ENCODE measurements at regions not wholly inside any gene's neighbourhood (a gene's known extent, or its start where the extent isn't known, plus 50 kb on each side); places are given as distances from the start of the nearest gene placed in this dataset.
"Not testable (repeated sequence)": the region's sequence is repeated elsewhere in the genome, so short reads cannot be mapped to it uniquely, and the experiment has no call there.

DNA sequence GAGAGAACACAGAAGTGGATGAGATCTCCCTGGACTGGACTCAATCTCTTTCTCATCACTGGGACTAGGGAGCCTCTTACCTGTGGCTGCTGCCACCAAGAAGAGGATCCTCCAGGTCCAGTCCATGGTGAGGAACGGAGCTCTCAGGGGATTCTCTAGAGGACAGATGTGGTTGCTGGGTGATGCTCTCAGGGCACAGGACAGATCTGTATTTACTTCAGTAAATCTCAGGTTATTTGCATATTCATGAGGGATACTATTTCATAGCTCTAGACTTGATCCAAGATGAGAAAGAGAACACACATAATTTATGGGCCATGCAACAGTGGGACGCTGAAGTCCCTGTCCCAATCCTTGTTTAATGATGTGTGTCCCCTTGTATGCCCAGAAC, 460.5 kb downstream of the TMEM121 start:
- TF ChIP-seq, protein P1, sequence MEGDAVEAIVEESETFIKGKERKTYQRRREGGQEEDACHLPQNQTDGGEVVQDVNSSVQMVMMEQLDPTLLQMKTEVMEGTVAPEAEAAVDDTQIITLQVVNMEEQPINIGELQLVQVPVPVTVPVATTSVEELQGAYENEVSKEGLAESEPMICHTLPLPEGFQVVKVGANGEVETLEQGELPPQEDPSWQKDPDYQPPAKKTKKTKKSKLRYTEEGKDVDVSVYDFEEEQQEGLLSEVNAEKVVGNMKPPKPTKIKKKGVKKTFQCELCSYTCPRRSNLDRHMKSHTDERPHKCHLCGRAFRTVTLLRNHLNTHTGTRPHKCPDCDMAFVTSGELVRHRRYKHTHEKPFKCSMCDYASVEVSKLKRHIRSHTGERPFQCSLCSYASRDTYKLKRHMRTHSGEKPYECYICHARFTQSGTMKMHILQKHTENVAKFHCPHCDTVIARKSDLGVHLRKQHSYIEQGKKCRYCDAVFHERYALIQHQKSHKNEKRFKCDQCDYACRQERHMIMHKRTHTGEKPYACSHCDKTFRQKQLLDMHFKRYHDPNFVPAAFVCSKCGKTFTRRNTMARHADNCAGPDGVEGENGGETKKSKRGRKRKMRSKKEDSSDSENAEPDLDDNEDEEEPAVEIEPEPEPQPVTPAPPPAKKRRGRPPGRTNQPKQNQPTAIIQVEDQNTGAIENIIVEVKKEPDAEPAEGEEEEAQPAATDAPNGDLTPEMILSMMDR (conservative IDR thresholded peaks at IDR 0.05; ENCODE audit: low read depth, low read length): no peak
- no peak for DNase-seq (ENCODE audit: low read depth)
- no peak overlapping the region for H3K4me3 ChIP-seq (ENCODE audit: low read length)

DNA sequence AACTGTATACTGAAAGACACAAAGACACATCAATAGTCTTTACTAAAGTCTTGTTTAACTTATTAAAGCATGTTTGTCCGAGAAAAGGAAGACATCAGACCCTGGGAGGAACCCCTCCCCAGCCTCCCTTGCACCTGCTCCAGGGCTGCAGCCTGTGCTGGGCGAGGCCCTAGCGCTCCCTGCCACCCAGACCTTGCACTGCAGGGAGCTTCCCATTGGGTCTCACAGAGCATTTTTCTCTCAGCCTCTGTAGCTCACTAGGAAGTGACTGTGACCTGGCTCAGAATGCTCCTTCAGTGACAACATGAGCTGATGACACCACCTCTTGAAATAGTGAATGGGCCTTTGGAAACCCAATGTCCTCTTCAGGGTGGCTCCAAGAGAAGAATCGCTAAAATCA, 461.2 kb downstream of the TMEM121 start:
- no peak overlapping the region for H3K4me3 ChIP-seq (ENCODE audit: low read length)
- DNase-seq (ENCODE audit: low read depth): no peak
- TF ChIP-seq, protein P1 (conservative IDR thresholded peaks at IDR 0.05; ENCODE audit: low read depth, low read length): no peak

- H3K4me3 ChIP-seq (ENCODE audit: low read length): no peak overlapping the region
- DNase-seq (ENCODE audit: low read depth): no peak
- TF ChIP-seq, protein P1 (conservative IDR thresholded peaks at IDR 0.05; ENCODE audit: low read depth, low read length): no peak
Measured at GRCh38 chr14:105989566-105990302, 463.4 kb downstream of the TMEM121 start.

- not testable (repeated sequence) for DNase-seq (ENCODE audit: low read depth); H3K4me3 ChIP-seq (ENCODE audit: low read length)
Measured at GRCh38 chr14:105991677-105992076, 465.3 kb downstream of the TMEM121 start.

DNA sequence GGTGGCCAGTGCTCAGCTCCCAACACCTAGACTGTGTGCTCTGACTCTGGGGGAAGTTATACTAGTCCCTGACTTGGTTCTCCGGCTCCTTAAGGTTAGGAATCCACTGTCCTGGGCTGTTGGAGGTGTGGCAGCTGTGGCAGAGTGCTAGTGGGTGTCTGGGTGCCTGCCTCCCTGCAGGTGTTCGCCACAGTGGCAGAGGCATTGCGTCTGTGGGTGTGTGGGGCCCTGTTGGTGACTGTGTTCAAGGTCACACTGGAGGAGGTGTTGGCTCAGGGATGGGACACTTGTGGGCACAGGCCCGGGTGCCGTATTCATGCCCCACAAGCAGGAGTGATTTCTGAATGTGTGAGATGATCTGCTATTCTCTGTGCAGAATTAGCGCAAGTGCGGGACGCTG, 467.4 kb downstream of the TMEM121 start:
- DNase-seq (ENCODE audit: low read depth): no peak
- H3K4me3 ChIP-seq (ENCODE audit: low read length): no peak overlapping the region
- TF ChIP-seq, protein P1 (conservative IDR thresholded peaks at IDR 0.05; ENCODE audit: low read depth, low read length): no peak

DNA sequence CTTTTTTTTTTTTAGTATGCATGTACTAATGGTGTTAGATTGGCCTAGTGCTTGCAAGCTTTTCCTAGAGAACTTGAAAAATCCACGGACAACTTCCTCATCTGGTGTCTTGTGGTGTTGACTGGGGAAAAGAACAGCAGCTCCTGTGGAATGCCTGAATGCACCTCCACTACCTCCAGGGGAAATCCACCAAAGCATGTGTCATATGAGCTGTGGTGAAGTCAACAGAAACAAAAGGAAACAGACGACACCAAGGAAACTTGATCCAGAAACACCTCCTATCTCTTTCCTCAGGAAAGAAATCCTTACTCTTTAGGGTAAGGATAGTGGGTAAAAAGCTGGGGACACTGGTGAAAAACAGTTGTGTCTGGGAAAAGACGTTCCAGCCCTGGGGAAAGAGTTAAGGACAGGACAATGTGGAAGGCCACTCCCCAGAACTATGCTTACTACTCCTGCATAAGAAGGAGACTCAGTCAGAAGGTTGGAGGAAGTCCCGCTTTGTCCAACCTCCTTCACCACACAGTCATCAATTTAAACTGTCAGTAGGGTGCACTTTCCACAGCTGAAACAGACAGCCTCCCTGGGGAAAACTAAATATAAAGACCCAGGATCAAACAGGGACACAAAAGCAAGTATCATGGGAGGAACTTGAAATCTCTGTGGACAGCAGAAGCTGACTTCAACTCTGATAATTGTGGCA, 468.8 kb downstream of the TMEM121 start:
- not testable (repeated sequence) for H3K4me3 ChIP-seq (ENCODE audit: low read length); DNase-seq (ENCODE audit: low read depth)

DNA sequence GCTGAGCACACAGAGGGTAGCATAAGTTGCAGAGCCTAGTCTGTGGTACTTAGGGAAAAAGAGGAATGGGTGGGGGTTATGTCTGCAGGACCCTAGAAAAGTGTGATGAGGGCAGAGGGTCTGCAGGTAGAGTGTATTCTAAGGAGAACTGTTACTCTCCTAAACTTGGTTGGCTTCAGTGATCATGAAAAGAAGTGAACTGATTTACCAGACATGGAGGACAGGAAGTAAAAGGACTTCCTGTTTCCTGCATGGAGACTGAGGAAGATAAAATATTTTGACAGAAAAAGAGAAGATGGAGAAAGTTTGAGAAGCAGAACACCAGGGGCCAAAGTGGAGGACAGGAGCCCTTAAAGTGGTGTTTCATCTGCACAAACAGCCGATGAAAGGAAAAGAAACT, 472.2 kb downstream of the TMEM121 start:
- DNase-seq (ENCODE audit: low read depth); H3K4me3 ChIP-seq (ENCODE audit: low read length): not testable (repeated sequence)

DNA sequence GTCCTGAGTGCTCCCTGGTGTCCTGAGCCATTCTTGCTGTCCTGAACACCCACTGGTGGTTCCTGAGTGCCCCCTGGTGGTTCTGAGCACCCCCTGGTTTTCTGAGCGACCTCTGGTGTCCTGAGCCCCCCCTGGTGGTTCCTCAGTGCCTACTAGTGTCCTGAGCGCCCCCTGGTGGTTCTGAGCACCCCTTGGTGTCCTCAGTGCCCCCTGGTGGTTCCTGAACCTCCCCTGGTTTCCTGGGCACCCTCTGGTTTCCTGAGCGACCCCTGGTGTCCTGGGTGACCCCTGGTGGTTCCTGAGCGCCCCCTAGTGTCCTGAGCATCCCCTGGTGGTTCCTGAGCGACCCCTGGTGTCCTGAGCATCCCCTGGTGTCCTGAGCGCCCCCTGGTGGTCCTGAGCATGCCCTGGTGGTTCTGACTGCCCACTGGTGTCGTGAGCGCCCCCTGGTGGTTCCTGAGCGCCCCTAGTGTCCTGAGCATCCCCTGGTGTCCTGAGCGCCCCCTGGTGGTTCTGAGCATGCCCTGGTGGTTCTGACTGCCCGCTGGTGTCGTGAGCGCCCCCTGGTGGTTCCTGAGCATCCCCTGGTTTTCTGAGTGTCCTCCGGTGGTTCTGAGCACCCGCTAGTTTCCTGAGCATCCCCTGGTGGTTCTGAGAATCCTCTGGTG, 473.1 kb downstream of the TMEM121 start:
- no peak for DNase-seq (ENCODE audit: low read depth)

GRCh38 chr14:106000029-106000511, 473.7 kb downstream of the TMEM121 start:
- not testable (repeated sequence) for H3K4me3 ChIP-seq (ENCODE audit: low read length); DNase-seq (ENCODE audit: low read depth)

More for the DNA sequence above, 473.1 kb downstream of the TMEM121 start:
- no peak overlapping the region for H3K4me3 ChIP-seq (ENCODE audit: low read length)
- TF ChIP-seq, protein P1 (conservative IDR thresholded peaks at IDR 0.05; ENCODE audit: low read depth, low read length): peak; percentile 44

DNA sequence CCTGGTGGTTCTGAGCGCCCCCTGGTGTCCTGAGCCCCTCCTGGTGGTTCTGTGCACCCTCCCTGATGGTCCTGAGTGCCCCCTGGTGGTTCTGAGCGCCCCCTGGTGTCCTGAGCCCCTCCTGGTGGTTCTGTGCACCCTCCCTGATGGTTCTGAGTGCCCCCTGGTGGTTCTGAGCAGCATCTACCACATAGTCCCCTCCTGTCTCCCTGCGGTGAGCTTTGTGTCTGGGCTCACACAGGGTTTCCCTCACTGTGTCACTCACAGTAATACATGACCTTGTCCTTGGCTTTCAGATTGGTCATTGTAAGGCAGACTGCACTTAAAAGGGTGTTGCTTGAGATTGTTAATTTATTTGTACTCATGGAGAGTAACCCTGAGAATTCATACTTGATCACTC, 474.9 kb downstream of the TMEM121 start:
- not testable (repeated sequence) for H3K4me3 ChIP-seq (ENCODE audit: low read length); DNase-seq (ENCODE audit: low read depth)
